BLaER1 treated with 17β-estradiol and CSF1 and Interleukin-3, amounts not matched to agents 10 nM and 100 nM (cell line): ENCODE measurements at regions not wholly inside any gene's neighbourhood (a gene's known extent, or its start where the extent isn't known, plus 50 kb on each side); places are given as distances from the start of the nearest gene placed in this dataset.
"Not testable (repeated sequence)": the region's sequence is repeated elsewhere in the genome, so short reads cannot be mapped to it uniquely, and the experiment has no call there.

ENCODE experiments used
- H3K27ac ChIP-seq, 11 experiments: shearing (Covaris generic); formaldehyde crosslinking; 2 replicates each; pipeline ENCODE4 v1.8.1; 2022
- H3K27me3 ChIP-seq, 11 experiments: shearing (Covaris generic); formaldehyde crosslinking; 2 replicates each; pipeline ENCODE4 v1.8.1; 2022
- H3K36me3 ChIP-seq, 11 experiments: shearing (Covaris generic); formaldehyde crosslinking; 2 replicates each; pipeline ENCODE4 v1.8.1; 2022
- H3K4me1 ChIP-seq, 10 experiments: shearing (Covaris generic); formaldehyde crosslinking; 2 replicates each; pipeline ENCODE4 v1.8.1; 2022
- H3K4me2 ChIP-seq, 11 experiments: shearing (Covaris generic); formaldehyde crosslinking; 2 replicates each; pipeline ENCODE4 v1.8.1; 2022
- H3K4me3 ChIP-seq, 10 experiments: shearing (Covaris generic); formaldehyde crosslinking; 2 replicates each; pipeline ENCODE4 v1.8.1; 2022
- H3K9ac ChIP-seq, 11 experiments: shearing (Covaris generic); formaldehyde crosslinking; 2 replicates each; pipeline ENCODE4 v1.8.1; 2022
- H3K9me3 ChIP-seq, 11 experiments: shearing (Covaris generic); formaldehyde crosslinking; replicated peaks in 1 of 11; 2 replicates each; pipeline ENCODE4 v1.8.1; 2022
- H4K20me1 ChIP-seq, 11 experiments: shearing (Covaris generic); formaldehyde crosslinking; 2 replicates each; pipeline ENCODE4 v1.8.1; 2022
- Cebpa-rat ChIP-seq, 11 experiments: shearing (Covaris generic); IDR thresholded peaks; 2 replicates each; pipeline ENCODE4 v1.8.1; 2022

GRCh38 chr1:121595089-121595488 lies 410.3 kb downstream of the SRGAP2C start:
- H3K9ac ChIP-seq, result no peak overlapping the region
- H3K4me3 ChIP-seq, result no peak overlapping the region
- no peak for TF ChIP-seq Cebpa-rat (IDR thresholded peaks at IDR 0.05)
- H4K20me1 ChIP-seq, result no peaks in the 10 kb centered on the region
- H3K27me3 ChIP-seq, result no peaks in the 10 kb centered on the region
- H3K27ac ChIP-seq, result no peak overlapping the region
- peaks cover 0 to 17% (median 0%) of the 10 kb centered on the region in 11 experiments; a peak in 1 of 22 replicates for H3K9me3 ChIP-seq
- no peaks in the 10 kb centered on the region for H3K4me1 ChIP-seq
- no peak overlapping the region for H3K4me2 ChIP-seq
- H3K36me3 ChIP-seq, result peaks cover 0 to 8% (median 0%) of the 10 kb centered on the region in 11 experiments; a peak in 2 of 22 replicates

- H3K27me3 ChIP-seq, H3K27ac ChIP-seq, H4K20me1 ChIP-seq, H3K9ac ChIP-seq, H3K4me1 ChIP-seq, H3K4me3 ChIP-seq, H3K4me2 ChIP-seq: not testable (repeated sequence)
- peaks cover 12 to 35% (median 22%) of the 10 kb centered on the region in 11 experiments for H3K9me3 ChIP-seq
- peaks cover 0 to 23% (median 0%) of the 10 kb centered on the region in 11 experiments; a peak in 7 of 22 replicates for H3K36me3 ChIP-seq
These were observed 420.2 kb downstream of the SRGAP2C start for GRCh38 chr1:121604843-121605444.

GRCh38 chr1:121607499-121607898 lies 422.7 kb downstream of the SRGAP2C start:
- not testable (repeated sequence) for H3K9ac ChIP-seq, H3K27ac ChIP-seq, H3K27me3 ChIP-seq, H4K20me1 ChIP-seq, H3K4me1 ChIP-seq, H3K4me3 ChIP-seq, H3K4me2 ChIP-seq
- H3K9me3 ChIP-seq, result peaks cover 11 to 15% (median 13%) of the 10 kb centered on the region in 11 experiments
- peaks cover 0 to 12% (median 0%) of the 10 kb centered on the region in 11 experiments; a peak in 5 of 22 replicates for H3K36me3 ChIP-seq
